Epithelial cell of prostate (primary cell): ENCODE measurements at regions not wholly inside any gene's neighbourhood (a gene's known extent, or its start where the extent isn't known, plus 50 kb on each side); places are given as distances from the start of the nearest gene placed in this dataset.
A peak's percentile ranks its signal among the peaks of the same experiment; 100 is the strongest.

Experiments used
- DNase-seq: peaks from one replicate; pipeline ENCODE4 v3.0.0-alpha.2; 2011; ENCODE audit warnings: low read depth, low spot score
- H3K27ac ChIP-seq: fragments of 450-650 bp; 2 replicates; pipeline ENCODE4 v1.5.1; 2017; ENCODE audit warnings: mild to moderate bottlenecking

DNA sequence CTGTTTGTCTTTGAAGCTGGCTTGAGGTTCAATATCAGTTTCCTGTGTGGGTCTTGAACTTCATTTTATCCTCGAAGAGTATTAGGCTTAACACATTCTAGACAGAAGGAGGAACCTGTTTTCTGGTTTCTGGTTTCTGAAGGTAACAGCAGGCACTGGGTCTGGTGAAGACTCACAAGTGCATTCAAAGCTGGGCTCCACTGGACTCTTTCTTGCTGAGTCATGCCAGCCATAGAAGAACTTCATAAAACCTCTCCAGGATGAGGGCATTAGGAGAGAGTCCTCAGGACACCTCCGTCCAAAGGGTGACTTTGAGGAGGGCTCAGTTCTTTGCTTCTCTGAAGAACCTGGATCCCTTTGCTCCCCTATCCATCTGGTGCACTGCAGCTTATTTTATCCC lies 668.6 kb upstream of the SLC10A2 start:
- DNase-seq = no peak
- H3K27ac ChIP-seq = no peak overlapping the region

DNA sequence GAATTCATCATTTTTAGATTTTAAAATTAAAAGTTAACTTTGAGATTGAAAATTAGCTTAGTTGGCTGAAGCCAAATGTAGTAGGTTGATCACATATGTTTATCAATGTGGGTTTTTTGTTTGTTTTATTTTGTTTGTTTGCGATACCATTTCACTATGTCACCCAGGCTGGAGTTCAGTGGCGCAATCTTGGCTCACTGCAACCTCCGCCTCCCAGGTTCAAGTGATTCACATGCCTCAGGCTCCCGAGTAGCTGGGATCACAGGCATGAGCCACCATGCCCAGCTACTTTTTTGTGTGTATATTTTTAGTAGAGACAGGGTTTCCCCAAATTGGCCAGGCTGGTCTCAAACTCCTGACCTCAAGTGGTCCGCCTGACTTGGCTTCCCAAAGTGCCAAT lies 665.7 kb upstream of the SLC10A2 start:
- no peak overlapping the region for H3K27ac ChIP-seq
- no peak for DNase-seq

DNA sequence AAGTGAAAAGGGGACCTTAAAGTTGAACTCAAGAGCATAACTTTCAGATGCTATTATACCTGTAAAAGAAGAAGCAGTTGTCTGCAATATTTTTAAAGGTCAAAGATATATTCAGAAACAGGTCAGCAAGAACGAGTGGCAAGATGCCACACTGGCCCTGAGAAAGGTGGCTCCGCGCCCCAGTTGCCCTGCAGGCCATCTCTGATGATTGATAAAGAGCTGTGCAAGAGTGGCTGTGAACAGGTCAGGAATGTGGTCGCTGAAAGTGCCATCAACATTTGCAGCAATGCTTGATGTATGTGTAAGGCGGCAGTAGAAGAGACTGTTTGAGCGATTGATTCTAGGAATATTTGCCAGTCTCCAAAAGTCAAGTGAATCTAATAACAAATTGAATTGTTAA lies 664.2 kb upstream of the SLC10A2 start:
- H3K27ac ChIP-seq = no peak overlapping the region
- DNase-seq = no peak

DNA sequence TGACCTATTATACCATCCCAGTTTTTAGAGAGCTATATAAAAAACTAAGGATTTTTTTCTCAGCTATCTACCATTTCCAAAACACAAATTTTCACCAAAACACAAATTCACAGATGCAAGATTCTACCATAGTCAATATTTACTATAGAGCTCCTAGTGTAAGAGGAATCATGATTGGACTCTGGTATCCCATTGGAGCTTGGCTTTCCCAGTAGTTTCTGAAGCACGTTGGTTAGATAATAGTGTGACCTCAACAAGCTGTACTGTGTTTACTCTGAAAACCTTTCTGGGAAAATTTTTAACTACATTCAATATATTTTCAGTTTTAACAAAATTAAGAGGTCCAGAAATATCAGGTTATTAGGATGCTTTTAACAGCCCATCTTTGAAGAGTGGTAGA lies 660.6 kb upstream of the SLC10A2 start:
- H3K27ac ChIP-seq = no peak overlapping the region
- DNase-seq = no peak

DNA sequence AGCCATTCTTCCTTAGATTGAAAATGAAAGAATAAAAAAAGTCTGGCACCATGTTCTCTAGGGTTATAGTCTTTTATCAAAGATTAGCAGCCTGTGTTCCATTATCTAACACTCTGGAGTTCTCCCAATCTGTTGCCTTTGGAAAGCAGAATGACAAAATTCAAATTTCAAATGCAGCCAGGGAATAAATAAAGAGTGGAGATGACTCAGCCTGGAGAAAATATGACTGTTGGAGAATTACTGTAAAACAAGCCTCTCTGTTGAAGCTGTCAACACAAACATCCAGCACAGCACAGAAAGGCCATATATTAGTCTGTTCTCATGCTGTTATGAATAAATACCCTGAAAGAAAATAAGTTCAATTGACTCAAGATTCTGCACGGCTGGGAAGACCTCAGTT lies 650.5 kb upstream of the SLC10A2 start:
- DNase-seq = no peak
- no peak overlapping the region for H3K27ac ChIP-seq

DNA sequence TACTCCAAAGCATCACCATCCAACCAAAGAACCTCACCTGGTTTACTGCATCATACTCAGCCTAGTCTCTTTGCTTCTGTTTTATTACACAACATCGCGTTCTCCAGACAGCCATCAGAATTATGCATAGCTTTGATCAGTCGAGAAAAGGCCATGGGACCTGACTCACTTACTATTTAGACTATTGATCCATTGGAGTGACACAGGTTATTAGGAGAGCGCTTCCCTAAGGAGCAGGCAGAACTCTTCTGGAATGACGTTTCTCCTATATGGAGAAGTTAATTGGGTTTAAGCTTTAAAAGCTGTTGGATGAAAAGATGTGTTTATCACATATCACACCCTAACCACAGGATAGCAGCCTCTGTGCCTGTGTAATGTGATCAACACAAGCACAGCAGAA lies 649.1 kb upstream of the SLC10A2 start:
- DNase-seq = no peak
- H3K27ac ChIP-seq = no peak overlapping the region

DNA sequence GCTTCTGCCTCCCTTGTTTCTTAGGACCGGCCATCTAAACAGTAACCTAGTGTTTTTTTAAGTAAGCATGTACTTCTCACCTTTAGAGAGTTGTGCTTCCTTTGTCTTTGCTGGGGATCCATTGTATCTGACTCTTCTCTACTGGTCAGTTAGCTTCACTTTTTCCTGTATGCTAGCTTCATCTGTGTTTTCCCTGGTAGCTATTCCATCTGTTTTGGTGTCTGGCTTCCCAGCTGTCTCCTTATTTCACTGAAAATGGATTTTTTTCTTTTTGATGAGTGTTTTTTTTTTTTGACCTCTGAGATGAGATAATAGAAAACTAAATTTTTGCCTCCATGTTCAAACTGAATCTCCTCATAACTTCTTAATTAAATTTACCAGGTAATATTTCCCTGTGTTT lies 637.0 kb upstream of the SLC10A2 start:
- no peak for DNase-seq
- H3K27ac ChIP-seq = no peak overlapping the region

DNA sequence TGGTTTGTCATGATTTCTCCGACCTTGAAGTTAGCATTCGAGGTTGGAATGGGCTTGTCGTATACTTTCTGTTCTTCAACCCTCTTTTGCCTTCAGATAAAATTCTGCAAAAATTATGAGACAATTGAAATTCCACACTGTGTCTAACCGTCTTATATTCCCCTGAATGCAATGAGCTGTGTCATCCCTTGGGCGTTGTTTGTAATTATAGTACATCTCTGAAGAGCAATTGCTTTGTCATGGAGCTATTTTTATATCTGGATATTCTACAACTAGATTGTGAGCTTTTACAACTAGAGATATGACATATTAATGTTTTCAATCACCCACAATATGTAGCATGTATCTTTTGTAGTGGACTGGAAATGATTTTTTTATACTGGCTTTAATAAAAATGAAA lies 631.8 kb upstream of the SLC10A2 start:
- no peak overlapping the region for H3K27ac ChIP-seq
- no peak for DNase-seq

DNA sequence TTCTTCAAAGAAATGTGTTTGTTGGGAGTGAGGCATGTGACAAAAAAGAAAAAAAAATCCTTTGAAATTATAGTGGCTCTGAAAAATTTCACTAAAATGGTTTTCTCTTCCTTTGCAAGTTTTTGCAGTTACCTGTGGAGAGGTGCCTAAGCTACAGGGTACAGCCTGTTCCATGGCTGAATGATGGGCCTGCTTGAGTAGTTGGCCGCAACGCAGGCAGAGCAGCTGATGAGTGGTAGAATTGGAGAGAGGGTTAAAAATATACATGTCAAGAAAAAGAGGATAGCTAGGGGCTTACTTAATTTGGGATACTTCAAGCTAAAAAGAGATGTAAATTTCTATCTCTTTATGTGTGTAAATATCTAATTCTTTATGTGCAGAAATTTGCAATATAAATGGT lies 629.1 kb upstream of the SLC10A2 start:
- no peak overlapping the region for H3K27ac ChIP-seq
- DNase-seq = no peak

DNA sequence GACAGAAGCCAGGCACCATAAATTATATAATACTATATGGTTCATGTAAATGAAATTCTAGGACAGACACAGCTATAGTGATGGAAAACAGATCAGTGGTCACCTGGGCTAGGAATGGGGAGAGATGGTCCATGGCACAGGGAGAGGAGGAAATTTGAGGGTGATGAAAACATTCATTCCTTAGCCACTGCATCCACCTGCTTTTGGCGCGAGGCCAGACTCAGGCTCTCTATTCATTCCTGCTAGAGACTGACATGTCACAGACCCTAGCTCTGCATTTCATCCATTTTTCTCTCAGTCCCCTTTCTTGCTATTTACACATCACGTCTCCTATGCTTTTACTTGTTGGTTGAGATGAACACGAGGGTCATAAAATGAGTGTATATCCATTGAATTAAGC lies 628.3 kb upstream of the SLC10A2 start:
- no peak for DNase-seq
- no peak overlapping the region for H3K27ac ChIP-seq

DNA sequence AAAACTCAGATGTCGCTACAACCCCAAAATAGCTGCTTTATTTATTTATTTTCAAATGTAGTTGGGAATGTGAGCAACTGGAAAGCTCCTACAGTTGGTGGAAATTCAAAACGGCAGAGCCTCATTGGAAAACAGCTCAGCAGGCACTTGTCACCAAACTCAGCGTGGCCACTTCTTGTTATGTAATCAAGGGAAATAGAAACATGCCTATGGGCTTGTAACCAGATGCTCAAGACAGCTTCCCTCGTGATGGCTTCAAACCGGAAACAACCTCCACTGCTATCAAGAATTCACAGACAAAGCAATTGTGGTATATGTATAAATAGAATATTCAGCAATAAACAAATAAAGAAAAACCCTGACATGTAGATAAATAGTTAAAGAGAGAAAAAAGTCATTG lies 627.8 kb upstream of the SLC10A2 start:
- no peak for DNase-seq

DNA sequence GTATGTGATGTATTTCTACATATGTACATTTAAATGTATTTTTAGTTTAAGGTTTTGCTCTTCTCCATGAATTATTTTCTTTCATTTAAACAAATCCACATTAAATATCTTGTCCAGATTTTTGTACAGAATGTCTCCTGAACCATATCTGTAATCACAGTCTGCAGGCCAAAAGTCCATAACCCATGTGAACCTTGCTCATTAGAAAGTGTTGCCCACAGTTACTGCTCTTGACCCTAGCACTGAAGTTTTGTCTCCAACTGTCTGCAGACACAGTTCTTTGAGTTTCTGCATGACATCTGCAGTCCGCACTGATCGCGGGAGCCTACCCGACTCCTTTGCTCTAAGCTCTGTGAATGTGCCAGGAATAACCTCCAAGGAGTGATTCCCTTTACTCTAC lies 626.2 kb upstream of the SLC10A2 start:
- no peak for DNase-seq
- no peak overlapping the region for H3K27ac ChIP-seq

More for the DNA sequence above, 627.8 kb upstream of the SLC10A2 start:
- H3K27ac ChIP-seq = no peak overlapping the region

DNA sequence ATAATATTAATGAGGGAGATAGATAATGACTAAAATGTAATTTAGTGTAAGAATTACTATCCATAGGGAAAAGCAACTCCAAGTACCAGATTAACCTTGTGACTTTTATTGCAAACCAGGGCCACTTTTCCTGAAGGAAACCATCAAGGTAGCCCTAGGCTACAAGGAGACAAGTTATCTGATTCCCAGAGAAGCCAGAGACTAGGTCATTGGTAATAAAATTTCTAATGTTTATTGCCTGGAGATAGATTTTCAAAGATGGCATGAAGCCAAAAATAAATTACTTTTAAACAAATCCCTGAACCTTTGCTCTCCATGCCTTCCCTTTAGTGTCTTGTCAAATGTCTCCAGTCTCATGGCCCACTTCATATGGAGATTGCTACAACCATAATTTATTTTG lies 610.1 kb upstream of the SLC10A2 start:
- H3K27ac ChIP-seq = no peak overlapping the region
- no peak for DNase-seq

DNA sequence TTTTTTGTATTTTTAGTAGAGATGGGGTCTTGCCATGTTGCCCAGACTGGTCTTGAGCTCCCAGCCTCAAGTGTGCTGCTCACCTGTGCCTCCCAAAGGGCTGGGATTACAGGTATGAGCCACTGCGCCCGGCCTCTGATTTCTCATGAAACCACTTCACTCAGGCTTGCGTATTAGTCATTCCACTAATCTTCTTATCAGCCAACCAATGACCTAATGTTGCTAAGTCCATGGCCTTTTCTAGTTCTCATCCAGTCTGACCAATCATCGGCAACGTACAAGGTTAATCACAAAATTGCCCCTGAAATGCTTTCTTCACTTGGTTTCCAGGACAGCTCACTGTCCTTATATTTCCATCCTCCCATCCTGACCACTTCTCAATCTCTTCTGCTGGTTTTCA lies 605.3 kb upstream of the SLC10A2 start:
- no peak for DNase-seq
- H3K27ac ChIP-seq = no peak overlapping the region

DNA sequence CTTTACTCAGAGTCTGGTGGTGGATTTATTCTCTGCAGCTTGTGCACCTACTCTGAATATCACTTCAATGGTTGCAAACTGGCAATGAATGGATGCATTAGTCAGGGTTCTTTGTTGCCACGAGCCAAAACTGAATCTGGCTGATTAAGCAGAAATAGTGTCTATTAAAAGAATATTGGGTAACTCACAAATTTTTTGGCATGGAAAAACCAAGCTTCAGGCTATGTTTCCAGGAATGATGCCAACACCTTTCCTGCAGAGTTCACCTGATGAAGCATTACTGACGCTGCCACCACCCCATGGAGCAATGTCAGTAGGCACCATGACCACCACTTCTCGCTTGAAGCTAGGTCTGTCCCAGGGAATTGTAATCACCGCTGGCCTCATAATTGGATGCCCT lies 597.8 kb upstream of the SLC10A2 start:
- DNase-seq = peak; percentile 8
- no peak overlapping the region for H3K27ac ChIP-seq

DNA sequence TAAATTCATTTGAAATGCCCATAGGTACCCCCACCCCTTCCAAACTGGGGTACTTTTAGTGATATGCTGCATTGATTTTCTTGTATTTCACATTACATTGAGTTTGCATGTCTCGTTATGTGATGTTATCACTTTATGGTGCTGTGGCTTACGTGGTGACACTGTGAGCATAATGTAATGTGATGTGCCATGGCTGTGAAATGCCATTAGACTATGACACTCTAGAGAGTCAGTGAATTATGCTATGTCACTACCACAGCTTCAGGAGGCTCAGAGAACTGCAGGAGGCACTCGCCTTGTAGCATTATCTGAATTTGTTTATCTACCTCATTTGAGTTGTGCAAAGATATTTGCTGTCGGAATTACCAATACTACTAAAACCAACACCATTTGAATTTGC lies 590.1 kb upstream of the SLC10A2 start:
- no peak for DNase-seq
- H3K27ac ChIP-seq = no peak overlapping the region

DNA sequence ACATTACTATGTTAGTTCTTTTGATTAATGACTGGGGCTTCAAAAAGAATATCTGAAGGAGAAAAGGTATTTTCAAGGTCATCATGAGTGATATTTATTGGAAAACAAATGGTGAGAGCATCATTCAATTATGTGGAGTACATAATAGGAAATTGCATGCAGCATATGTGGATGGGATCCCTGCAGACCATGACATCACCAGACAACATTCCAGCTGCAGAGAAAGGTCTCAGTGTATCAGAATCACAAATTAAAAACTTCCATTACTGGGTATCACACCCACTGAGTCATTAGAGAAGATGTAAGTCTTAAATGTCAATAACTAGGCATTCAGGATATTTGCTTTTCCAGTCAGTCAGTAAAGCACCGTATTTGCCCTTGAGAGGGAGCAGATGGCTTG lies 574.4 kb upstream of the SLC10A2 start:
- H3K27ac ChIP-seq = no peak overlapping the region
- no peak for DNase-seq

DNA sequence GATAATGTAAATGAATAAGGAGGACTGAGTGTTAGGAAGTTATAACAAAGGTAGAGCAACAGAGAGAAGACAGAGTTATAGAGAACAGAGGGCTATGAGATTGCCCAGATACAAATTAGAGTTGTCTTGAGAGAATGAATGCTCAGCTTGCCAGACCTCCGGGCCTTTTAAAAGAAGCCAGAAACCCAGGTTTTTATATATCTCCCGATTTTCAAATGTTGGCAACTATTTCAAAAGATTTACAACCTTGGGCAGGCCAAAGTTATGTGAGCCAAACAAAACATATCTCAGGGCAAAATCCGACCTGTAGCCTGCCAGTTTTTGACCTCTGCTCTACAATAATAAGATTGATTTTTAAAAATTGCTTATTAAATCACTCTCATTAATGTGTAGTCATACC lies 573.1 kb upstream of the SLC10A2 start:
- no peak overlapping the region for H3K27ac ChIP-seq
- no peak for DNase-seq

DNA sequence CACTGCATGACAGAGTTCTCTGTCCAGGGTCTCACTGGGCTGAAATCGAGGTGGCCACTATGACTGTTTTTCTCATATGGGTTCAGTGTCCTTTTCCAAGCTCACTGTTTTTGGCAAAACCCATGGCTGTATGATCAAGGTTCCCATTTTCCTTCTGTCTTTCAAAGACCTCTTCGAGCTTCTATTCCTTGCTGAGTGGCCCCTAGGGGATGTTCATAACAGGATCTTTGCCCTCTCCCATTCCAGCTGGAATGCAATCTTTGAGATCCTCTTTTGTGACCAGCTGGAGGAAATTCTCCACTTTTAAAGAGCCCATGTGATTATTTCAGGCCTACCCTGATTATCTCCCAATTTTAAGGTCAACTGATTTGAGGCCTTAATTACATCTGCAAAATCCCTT lies 572.5 kb upstream of the SLC10A2 start:
- DNase-seq = no peak
- no peak overlapping the region for H3K27ac ChIP-seq

DNA sequence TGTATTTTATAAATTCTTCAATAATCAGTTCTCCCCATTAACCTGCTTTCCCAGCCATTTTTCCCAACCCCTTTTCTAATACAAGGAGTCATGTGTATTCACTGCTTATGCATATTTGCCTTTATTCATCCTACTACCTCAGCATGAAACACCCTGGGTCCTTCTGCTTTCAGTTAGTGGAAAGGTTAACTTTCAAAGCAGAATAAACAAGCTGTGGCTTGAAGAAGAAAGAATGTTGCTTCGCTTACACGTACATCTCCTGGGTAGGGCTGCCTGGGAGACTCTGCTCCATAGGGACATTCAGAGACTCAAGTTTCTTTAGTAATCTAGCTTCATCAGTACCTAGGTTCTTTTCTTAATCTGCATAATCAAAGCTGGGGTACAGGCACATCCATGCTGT lies 567.8 kb upstream of the SLC10A2 start:
- no peak overlapping the region for H3K27ac ChIP-seq
- DNase-seq = no peak

DNA sequence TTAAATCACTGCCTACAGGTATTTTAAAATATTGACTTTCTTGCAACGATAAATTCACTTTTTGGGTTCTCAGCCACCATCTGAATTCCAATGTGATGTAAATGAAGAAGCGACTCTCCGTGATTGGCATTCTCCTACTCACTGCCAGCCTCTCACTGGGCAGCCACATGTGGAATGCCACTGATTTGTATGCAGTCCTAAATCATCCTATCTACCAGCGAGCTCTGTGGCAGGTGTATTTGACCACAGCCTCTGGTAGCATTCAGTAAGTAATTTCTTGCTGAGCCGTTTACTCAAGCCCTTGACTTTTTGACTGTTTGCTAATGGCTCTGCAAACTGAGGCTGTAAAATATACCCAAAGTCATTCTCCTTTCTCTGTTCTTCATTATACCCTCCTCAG lies 559.0 kb upstream of the SLC10A2 start:
- no peak overlapping the region for H3K27ac ChIP-seq
- no peak for DNase-seq

DNA sequence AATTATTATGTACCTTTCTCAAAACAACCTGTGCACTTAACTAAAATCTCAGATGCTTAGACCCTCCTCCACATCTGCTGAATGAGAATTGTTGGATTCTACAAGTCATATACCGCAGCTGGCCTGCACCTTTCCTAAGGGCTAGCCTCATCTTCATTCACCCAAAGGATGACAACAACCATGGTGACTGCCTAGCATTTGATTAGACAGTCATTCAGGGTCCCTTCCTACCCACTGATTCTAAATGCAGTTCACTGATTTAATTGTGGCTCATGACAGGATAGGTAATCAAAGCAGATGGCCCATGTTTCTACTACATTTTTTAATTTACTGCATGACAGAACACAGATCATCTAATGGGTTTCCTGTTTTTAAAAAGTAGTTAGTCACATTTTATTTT lies 551.9 kb upstream of the SLC10A2 start:
- no peak for DNase-seq

DNA sequence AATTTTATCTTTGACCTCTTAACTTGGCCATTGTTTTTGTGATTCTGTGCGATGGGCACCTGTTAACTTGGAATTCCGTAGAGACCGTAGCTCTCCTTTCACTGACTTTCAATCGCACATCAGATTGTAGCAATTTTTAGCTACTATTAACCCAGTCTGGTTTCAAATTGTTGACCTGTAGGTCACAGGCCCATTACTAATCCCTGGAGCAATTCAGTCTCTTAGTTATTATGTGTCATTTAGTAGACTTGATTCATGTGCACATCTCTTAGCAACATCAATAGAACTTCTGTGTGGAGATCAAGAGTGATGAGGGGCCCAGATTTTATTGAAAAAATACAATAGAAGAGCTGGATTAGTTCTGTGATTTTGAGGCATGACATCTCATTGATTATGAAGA lies 549.6 kb upstream of the SLC10A2 start:
- no peak for DNase-seq

More for the DNA sequence above, 551.9 kb upstream of the SLC10A2 start:
- no peak overlapping the region for H3K27ac ChIP-seq

More for the DNA sequence above, 549.6 kb upstream of the SLC10A2 start:
- H3K27ac ChIP-seq = no peak overlapping the region
